Esophagus muscularis mucosa (tissue), 4 donors: ENCODE measurements at regions not wholly inside any gene's neighbourhood (a gene's known extent, or its start where the extent isn't known, plus 50 kb on each side); places are given as distances from the start of the nearest gene placed in this dataset.

Experiments
- EP300 ChIP-seq: sonication (generic); formaldehyde crosslinking; IDR thresholded peaks from one replicate; pipeline ENCODE4 v1.6.1; 2017; ENCODE audit warnings: antibody characterized with exemption
- POLR2A ChIP-seq: fragments of 450-650 bp; IDR thresholded peaks from one replicate; pipeline ENCODE4 v1.6.1; 2017; ENCODE audit warnings: antibody characterized with exemption, moderate library complexity, mild to moderate bottlenecking, low read depth
- POLR2AphosphoS5 ChIP-seq, 2 donors: sonication (generic); formaldehyde crosslinking; IDR thresholded peaks; one replicate each; pipeline ENCODE4 v1.6.1; 2017; ENCODE audit warnings: antibody characterized with exemption in 2 of 2
- TF ChIP-seq, protein P1 (sequence below), 3 experiments: fragments of 200-600 bp in 2 of 3; fragments of 450-650 bp in 1 of 3; sonication (generic) in 2 of 3; IDR thresholded peaks; one replicate each; pipeline ENCODE4 v1.5.1; 2017 to 2019; ENCODE audit warnings: antibody characterized with exemption in 3 of 3, mild to moderate bottlenecking in 2 of 3, moderate library complexity in 1 of 3

DNA sequence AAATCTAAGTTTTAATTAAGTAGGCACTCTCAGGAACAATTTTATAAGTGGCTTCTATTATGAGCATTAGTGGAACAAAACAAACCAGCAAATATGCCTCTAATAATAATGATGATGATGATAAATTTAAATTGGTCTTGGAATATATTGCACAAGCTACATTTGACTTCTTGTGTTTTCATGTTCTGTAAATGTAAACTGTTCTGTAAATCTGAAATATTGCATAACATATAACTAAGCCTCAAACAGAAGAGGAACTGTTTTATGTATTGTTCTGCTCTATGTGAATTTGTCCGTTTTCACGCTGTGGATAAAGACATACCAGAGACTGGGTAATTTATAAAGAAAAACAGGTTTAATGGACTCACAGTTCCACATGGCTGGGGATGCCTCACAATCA lies 625.2 kb upstream of the CELF2 start:
- TF ChIP-seq, protein P1, sequence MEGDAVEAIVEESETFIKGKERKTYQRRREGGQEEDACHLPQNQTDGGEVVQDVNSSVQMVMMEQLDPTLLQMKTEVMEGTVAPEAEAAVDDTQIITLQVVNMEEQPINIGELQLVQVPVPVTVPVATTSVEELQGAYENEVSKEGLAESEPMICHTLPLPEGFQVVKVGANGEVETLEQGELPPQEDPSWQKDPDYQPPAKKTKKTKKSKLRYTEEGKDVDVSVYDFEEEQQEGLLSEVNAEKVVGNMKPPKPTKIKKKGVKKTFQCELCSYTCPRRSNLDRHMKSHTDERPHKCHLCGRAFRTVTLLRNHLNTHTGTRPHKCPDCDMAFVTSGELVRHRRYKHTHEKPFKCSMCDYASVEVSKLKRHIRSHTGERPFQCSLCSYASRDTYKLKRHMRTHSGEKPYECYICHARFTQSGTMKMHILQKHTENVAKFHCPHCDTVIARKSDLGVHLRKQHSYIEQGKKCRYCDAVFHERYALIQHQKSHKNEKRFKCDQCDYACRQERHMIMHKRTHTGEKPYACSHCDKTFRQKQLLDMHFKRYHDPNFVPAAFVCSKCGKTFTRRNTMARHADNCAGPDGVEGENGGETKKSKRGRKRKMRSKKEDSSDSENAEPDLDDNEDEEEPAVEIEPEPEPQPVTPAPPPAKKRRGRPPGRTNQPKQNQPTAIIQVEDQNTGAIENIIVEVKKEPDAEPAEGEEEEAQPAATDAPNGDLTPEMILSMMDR (IDR thresholded peaks at IDR 0.05): no peak
- TF ChIP-seq POLR2AphosphoS5 (IDR thresholded peaks at IDR 0.05): no peak
- no peak for TF ChIP-seq POLR2A
- no peak for TF ChIP-seq EP300
